Left lobe of liver (tissue), 2 donors: ENCODE measurements at regions not wholly inside any gene's neighbourhood (a gene's known extent, or its start where the extent isn't known, plus 50 kb on each side); places are given as distances from the start of the nearest gene placed in this dataset.
A peak's percentile ranks its signal among the peaks of the same experiment; 100 is the strongest.

Experiments used
- ATAC-seq: fragments of 200-7000 bp; cut with Tn5 transposase; one replicate; pipeline ENCODE4 v1.9.1; 2020; ENCODE audit warnings: mild to moderate bottlenecking, moderate library complexity
- DNase-seq: peaks from one replicate; pipeline ENCODE4 v3.0.0-alpha.2; 2020; ENCODE audit warnings: low spot score
- donor health status: DM: no; HTN: no; CAD: no; lungs with moderate emphysema.
- donor health status: DM: no; HTN: yes; CAD: no.

GRCh38 chr4:28351102-28351501 is 1490.5 kb downstream of the STIM2 start:
- ATAC-seq: no peak
- no peak for DNase-seq

DNA sequence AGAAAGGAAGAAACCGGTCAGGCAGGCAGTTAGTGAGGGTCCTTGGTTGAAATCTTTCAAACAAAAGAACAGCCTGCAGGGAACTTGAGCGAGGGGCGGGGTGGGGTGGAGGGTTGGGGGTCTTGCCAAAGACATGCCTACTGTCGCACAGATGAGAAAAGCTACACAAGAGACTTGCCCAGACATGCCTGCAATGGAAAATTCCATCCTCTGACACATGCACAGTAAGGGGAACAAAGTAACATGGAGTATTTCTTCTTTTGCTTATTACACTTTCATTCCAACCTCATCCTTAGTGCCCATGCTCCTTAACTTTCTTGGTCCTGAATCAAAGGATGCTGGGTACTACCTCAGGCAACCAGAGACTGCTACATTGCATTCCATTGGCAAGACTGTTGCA is 1491.2 kb downstream of the STIM2 start:
- ATAC-seq: no peak

DNA sequence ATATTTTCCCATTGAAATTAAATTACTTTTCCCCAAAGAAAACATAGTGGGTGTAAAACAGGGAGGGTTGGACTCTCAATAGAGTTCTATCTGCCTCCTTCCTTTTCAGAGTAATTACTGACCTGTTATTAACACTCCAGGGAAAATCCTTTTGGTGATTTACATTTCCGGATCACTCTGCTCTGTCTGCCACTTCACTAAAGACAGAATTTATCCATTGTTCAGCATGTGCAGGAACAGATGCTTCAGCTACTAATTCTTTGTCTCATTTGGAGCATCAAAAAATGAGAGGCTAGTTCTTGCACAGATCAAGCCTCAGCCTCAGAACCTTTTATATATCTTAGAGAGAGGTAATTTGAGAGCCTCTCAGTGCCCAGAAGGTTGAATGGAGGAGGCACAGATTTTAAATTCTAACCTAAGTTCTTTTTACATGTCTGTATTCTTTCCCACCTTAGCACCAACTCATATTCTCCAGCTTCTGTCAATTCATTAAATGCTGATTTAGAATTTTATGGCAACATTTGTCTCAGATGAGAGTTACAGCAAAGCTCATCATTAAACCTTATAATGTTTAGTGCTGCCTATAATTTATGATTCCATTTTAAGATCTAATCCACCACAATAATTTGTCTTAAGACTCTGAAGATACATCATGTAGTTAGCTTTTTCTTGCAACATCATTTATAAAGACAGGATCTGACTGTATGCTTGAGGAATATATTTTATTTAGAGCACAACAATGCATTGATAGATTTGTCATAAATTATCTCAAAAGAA is 1494.4 kb downstream of the STIM2 start:
- DNase-seq: no peak
- ATAC-seq: no peak

More for the DNA sequence above, 1491.2 kb downstream of the STIM2 start:
- DNase-seq: no peak

- ATAC-seq: no peak
- no peak for DNase-seq
Measured at GRCh38 chr4:28357990-28358389, 1497.3 kb downstream of the STIM2 start.

DNA sequence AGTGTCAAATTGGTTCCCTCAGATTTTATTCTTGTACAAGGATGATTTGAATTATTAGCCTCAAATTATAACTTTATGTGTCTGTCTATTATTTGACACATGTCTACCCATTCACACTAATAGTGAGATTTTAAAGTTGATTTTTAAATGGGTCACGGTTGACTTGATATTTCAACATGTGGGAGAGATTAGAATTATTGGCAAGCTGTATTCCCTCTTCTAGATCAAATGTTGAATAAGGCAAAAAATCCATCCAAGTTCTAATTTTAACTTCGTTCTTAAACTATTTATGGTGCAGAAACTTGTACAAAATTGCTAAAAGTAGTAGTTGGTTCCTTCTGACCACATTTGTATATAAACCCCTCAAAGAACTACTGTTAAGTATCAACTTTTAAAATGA is 1498.0 kb downstream of the STIM2 start:
- ATAC-seq (peak; percentile 46), DNase-seq (no peak)

DNA sequence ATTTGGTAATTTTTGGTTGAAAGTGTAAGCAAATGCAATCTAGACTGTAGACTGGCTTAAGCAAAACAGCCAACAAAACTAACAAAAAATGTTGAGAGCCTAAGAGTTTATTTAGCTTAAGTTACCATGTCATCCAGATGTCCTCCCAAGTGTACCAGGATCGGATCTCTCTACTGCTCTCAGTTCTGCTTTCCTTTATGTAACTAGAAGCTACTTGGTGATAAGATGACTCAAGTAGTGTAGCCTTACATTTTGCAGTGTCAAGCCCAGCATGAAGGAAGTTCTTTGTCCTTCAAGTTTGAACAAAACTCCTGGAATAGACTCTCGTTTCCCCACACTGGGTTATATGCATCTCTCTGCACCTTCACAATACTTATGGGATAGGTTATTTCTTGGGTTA is 1500.0 kb downstream of the STIM2 start:
- no peak for ATAC-seq
- no peak for DNase-seq

GRCh38 chr4:28362169-28362568 is 1501.5 kb downstream of the STIM2 start:
- DNase-seq: no peak

GRCh38 chr4:28369499-28369898 is 1508.9 kb downstream of the STIM2 start:
- DNase-seq (no peak), ATAC-seq (no peak)

More at GRCh38 chr4:28362169-28362568, 1501.5 kb downstream of the STIM2 start:
- ATAC-seq: no peak

- DNase-seq (no peak), ATAC-seq (no peak)
Measured at GRCh38 chr4:28373191-28373590, 1512.5 kb downstream of the STIM2 start.

- DNase-seq (no peak), ATAC-seq (no peak)
Measured at GRCh38 chr4:28373601-28374000, 1513.0 kb downstream of the STIM2 start.

- ATAC-seq (no peak), DNase-seq (no peak)
Measured at GRCh38 chr4:28378109-28378830, 1517.6 kb downstream of the STIM2 start.

DNA sequence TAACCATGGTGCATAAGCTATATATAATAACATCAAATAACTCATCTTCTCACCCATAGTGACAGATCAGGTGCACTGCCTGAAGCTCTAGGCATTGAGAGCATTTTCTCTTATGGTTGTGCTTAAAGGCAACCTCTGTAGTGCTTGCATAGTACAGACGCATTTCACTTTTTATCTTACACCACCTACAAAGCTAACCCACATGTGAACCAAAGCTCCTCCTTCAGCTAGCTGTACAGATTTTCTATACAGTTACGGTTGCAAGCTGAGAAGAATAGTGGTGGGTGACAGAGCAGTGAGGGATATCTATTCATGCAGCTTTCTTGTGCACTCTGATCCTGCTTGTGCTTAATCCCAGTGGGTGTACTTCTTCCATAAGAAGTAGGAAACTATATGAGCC is 1525.2 kb downstream of the STIM2 start:
- DNase-seq (no peak), ATAC-seq (no peak)

DNA sequence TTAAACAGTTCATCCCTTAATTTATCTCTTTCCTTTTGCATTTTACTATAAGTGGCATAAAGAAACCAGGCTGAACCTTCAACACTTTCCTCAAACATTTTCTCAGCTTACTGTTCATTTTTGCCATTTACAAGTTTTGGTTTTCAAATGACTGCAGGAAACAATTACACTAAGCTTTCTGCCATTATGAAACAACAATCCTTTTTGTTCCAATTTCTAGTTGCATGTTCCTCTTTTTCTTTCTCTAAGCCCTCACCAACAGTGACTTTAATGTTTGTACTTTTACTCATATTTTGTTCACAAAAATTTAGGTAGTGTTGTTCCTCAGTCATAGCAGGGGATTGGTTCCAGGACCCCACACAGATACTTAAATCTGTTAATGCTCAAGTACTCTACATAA is 1526.1 kb downstream of the STIM2 start:
- no peak for ATAC-seq

GRCh38 chr4:28388471-28388870 is 1527.8 kb downstream of the STIM2 start:
- ATAC-seq: no peak
- no peak for DNase-seq

More for the DNA sequence above, 1526.1 kb downstream of the STIM2 start:
- no peak for DNase-seq

DNA sequence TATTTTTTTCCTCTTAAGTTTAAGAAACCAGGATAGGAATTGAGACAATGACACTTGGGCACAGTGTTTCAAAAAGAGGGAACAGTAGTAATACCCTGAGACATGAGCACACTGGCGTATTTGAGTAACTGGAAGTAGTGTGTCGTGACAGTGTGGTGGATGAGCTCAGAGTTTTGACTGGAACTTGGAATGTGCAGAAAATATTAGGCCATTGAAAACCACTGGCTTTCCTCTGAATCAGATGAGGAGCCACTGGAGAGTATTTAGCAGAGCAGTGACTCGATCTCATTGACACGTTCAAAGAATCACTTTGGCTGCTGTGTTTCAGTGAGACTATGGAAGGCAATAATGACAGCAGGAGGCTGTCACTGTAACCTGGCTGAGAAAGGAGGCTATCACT is 1531.2 kb downstream of the STIM2 start:
- DNase-seq (no peak), ATAC-seq (no peak)

DNA sequence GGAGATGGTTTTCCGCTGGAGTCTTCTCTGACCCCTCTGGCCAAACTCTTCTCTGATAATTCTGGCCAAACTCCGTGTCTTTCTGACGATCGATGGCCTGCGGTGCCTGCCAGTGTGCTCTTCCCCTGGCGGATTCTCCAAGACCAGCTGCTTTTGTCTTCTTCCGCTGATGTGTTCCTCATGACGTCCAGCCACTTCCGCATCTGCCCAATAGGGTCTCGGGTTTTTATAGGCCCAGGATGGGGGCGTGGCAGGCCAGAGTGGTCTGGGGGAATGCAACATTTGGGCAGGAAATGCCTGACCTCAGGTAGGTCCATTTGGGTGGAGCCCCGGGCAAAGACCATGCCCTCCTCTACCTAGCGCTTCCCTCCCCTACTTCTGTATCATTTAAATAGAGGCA is 1542.1 kb downstream of the STIM2 start:
- ATAC-seq: no peak
- no peak for DNase-seq

GRCh38 chr4:28421221-28421620 is 1560.6 kb downstream of the STIM2 start:
- DNase-seq (no peak), ATAC-seq (no peak)

DNA sequence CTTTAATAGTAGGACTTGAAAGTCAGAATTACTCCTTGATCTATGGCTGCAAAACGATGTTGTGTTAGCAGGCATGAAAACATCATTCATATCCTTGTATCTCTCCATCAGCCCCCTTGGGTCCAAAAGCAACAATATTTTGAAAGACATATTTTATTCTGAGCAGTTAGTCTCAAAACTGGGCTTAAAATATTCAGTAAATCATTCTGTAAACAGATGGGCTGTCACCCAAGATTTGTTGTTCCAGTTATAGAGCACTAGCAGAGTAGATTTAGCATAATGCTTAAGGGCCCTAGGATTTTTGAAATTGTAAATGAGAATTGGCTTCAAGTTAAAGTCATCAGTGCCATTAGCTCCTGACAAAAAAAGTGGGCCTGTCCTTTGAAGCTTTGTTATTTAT is 1565.6 kb downstream of the STIM2 start:
- DNase-seq: no peak
- no peak for ATAC-seq

DNA sequence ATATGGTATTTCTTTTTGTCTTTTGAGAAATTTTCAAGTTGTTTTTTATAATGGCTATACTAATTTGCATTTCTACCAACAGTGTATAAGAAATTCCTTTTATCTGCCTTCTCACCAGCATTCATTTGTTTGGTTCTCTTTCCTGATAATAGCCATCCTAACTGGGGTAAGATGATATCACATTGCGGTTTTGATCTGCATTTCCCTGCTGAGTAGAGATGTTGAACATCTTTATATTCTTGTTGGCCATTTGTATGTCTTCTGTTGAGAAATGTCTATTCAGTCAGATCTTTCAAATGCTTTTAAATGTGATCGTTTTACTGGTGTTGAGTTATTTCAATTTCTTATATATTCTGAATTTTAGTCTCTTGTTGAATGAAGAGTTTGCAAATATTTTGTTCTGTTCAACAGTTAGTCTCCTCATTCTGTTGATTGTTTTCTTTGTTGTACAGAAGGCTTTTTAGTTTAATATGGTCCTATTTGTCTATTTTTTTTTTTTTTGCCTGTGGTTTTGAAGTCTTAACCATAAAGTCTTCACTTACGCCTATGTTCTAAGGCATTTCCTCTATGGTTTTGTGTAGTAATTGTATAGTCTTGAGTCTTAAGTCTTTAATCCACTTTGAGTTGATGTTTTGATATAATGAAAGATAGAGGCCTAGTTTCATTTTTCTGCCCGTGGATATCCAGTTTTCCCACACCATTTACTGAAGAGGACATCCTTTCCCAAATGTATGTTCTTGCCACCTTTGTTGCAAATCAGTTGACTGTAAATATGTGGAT is 1566.9 kb downstream of the STIM2 start:
- DNase-seq (no peak), ATAC-seq (no peak)

DNA sequence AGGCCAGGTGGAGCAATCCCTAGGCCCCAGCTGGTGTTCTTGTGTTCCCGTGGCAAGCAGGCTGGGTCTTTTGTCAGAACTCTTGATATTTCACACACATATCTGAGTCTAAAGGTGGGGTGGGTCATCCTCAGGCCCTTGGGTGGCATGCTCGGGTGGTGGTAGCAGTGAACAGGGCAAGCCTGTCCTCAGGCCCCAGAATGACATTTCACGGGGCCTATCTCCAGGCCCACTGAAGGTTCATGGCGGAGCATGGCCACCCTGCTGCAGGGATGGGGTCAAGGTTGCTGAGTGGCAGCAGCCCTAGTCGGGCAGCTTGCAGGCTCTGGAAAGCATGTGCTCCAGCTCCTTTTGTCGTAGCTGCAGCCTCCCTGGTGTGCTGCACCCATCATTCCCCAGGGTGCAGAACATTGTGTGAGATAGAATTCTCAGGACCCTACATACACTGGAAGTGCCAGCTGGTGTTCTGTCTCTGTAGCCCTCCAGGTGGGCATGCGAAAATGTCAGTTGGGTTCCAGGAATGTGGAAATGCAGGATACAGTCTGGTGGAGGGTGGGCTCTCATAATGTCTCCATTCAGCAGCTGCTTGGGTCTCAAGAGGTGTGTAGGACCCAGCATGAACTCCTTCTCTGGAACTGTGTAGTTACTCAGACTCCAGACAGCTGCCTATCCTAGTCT is 1571.8 kb downstream of the STIM2 start:
- DNase-seq (no peak), ATAC-seq (no peak)

- ATAC-seq (no peak), DNase-seq (no peak)
Measured at GRCh38 chr4:28435314-28435713, 1574.7 kb downstream of the STIM2 start.
